T-helper 2 cell (primary cell): ENCODE measurements at regions not wholly inside any gene's neighbourhood (a gene's known extent, or its start where the extent isn't known, plus 50 kb on each side); places are given as distances from the start of the nearest gene placed in this dataset.
"Not testable (repeated sequence)": the region's sequence is repeated elsewhere in the genome, so short reads cannot be mapped to it uniquely, and the experiment has no call there.

Experiments
- DNase-seq, 5 experiments: peaks; one replicate each; pipeline versions ENCODE4 v3.0.0 to v3.0.0-alpha.2; 2012 to 2022

DNA sequence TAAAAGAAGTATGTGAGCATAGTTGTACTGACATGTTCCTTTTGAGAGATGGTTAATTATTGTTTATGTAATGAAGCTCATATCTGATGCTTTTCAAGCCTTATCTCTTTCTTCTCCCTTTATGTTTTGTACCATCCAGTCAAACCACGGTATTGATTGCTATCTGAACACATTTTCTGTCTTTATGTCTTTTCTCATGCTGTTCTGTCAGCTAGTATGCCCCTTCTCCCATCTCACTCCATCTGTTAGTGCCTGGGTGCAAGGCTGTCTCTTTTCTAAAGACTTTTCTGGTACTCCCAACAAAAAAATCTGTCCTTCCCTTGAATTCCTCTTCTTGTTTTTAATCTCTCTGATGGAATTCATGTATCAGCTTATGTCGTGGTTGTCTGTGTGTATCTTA is 883.8 kb upstream of the IGFBP7 start:
- no peak for DNase-seq

GRCh38 chr4:57989430-57989829 is 879.2 kb upstream of the IGFBP7 start:
- no peak for DNase-seq

- no peak for DNase-seq
Observed at GRCh38 chr4:57985161-57985560, 875.0 kb upstream of the IGFBP7 start.

DNA sequence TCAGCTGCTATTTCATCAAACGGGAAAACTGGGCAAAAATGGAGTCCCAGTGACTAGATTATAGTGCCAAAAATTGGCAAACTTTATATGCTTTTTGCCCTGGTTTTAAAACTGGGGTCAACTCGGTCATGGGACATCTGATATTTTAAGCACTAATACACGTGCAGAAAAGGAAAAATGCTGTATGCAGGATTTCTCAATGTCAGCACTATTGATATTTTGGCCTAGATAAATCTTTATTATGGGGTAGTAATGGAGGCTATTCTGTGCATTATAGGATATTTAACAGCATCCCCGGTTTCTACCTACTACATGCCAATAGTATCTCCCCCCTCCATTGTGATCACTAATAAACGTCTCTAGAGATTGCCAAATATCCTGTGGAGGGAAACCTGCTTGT is 870.9 kb upstream of the IGFBP7 start:
- no peak for DNase-seq

GRCh38 chr4:57974821-57975220 is 864.6 kb upstream of the IGFBP7 start:
- no peak for DNase-seq

DNA sequence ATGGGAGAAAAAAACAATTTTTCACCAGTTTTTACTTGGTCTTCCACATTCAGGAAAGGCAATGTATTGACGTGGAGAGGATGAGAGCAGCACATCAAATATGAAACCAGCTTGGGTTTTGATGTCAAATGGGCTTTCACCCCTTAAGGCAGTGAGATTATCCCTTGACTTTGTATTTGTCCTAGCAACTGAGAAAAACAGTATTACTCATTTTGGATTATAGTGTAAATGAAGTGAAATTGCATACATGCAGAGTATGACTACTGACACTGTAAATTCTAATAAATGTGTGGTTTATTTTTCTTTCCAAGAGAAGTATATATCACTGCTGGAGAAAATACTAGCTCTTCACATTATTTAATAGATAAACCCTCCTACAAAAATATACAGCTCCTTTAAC is 863.6 kb upstream of the IGFBP7 start:
- no peak for DNase-seq

- DNase-seq, result no peak
Observed at GRCh38 chr4:57971261-57971660, 861.1 kb upstream of the IGFBP7 start.

- no peak for DNase-seq
Observed at GRCh38 chr4:57966987-57967760, 857.0 kb upstream of the IGFBP7 start.

- not testable (repeated sequence) for DNase-seq
Observed at GRCh38 chr4:57965431-57965830, 855.2 kb upstream of the IGFBP7 start.

DNA sequence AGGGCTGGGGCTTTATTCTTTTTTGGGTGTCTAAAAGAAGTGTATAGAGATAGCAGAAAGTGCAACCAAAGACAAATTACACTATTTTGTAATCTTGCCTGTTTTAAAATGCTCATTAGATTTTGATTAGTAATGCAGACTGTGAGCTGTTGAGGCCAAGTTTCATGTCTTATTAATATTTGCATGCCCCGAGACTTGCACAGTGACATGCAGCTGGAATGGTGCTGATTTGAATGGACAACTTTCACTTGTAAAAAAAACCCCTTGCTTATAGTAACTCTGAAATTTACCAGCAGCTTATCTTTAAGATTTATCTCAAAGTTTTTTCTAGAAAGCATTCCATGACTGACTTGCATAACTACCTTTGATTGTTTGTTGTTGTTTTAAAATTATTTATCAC is 835.1 kb upstream of the IGFBP7 start:
- DNase-seq, result no peak

DNA sequence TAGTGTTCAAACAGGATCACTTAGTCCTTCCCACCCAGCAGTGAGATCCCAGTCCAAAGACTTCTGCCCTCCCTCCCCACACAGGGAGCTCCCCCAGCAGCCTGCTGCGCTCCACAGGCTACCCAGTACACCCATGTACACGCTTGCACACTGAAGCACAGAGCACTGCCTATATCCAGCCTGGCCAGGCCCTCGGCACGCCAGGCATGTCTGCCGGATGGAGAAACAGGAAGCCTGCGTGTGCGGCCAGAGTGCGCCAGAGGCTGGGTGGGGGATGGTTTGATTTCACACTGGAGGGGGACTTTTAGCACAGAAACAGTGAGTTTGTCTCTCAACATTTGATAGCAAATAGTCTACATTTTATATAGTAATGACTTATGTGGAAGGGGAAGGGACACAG is 833.5 kb upstream of the IGFBP7 start:
- no peak for DNase-seq

- not testable (repeated sequence) for DNase-seq
Observed at GRCh38 chr4:57937326-57937725, 827.1 kb upstream of the IGFBP7 start.

DNA sequence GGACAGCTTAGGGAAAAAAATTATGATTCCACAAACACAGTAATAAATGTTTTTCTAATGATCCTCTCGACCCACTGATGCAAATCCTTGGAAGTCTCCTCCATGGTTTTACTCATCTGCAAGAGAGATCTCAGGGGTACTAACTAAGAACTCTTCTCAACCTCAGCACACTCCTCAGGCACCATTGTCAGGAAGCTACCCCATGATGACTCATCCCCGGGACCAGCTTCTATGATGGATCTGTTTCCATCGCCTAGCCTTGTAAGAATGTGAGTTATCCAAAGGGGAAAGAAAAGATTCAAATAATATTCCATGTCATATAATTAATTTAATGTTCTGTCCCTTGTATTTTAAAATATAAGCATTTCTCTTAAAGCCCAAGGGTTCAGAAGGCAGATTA is 816.1 kb upstream of the IGFBP7 start:
- no peak for DNase-seq

- DNase-seq, result no peak
Observed at GRCh38 chr4:57924951-57925350, 814.8 kb upstream of the IGFBP7 start.

DNA sequence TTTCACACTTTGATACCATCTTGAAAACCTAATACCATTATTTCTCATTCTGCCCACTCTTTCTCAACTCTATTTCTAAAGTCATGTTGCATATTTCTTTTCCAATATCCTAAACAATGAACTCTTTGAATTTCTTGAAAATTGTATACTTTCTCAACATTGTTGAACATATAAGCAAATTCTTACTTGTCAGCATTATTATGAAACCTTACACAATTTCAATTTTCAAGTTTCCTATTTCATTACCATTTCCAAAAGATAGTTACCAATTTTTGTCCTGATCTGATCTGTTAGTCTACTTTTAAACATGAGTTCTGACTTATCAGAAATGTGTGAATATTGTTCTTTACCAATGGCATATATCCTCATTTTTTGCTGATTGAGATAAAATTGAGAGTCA is 806.3 kb upstream of the IGFBP7 start:
- no peak for DNase-seq

DNA sequence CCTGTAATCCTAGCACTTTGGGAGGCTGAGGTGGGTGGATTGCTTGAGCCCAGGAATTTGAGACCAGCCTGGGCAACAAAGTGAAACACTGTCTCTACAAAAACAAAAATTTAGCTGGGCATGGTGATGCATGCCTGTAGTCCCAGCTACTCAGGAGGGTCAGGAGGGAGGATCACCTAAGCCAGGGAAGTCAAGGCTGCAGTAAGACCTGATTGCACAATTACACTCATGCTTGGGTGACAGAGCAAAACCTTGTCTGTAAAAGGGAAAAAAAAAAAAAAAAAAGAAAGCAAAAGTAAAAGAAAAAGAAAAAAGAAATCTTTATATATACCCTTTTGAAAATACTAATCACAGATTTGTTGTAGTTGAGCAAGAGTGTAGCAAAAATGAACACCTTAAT is 801.0 kb upstream of the IGFBP7 start:
- DNase-seq, result no peak

DNA sequence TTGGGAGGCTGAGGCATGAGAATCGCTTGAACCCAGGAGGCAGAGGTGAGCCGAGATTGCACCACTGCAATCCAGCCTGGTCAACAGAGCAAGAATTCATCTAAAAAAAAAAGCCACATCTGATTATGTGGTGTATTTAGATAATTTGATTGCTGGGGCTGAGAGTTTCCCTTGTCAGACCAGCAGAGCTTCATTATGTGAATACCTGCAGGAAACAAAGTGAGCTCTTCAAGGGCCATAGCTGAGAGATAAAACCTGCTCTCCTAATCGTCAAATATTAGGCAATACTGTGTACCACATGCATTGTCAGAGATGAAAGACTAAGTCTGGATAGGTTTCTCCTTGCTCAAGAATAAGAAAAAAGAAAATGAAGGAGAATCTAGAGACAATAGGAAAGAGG is 800.0 kb upstream of the IGFBP7 start:
- DNase-seq, result no peak

GRCh38 chr4:57905965-57906364 is 795.8 kb upstream of the IGFBP7 start:
- no peak for DNase-seq

DNA sequence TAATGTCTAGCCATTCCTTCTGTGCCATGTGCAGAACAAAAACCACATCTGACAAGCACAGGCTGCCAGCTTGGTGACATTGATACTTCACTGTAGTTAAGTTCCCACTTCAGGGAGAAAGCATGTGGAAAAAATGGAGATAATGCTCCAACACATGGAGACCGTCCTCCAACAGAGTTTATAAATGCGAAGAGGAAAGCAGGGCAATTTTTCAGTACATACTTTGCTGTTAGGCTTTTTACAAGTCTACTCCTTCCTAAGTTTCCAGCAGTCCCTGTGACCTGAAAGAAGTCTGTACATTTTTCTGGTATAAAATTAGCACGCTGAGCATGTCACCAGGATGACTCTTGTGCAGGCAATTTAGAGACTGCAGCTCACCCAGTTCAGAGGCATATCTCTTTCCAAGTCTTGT is 766.9 kb upstream of the IGFBP7 start:
- DNase-seq, result no peak

GRCh38 chr4:57875829-57876392 is 765.7 kb upstream of the IGFBP7 start:
- DNase-seq, result no peak

DNA sequence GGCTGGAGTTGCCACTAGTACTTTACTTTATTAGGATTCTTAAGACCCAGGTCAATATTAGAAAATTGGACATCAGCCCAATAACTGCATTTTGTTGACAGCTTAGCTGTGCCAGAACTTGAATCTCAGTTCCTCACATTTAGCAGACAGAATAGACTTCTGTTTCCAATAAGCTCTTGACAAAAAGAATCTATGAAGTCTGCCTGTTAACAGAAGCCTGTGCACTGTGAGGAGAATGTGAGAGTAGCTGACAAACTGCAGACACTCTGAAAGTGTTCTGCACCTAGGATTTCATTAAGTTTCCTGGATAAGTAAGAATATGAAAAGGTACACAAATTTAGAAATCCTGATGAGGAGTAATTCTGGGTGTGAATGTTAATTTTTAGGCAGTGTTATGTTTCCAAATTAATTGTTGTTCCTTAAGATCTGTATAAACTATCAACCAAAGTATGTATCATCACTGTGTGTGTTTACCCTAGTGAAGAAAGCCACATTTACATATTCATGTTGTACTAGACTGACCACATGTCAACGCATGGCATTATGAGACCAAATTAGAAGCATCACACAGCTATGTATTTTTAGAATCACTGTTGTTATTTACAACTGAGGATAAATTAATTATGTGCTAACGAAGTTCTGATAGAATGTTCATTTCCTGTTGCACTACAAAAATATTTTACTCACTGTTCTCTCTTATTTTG is 756.4 kb upstream of the IGFBP7 start:
- no peak for DNase-seq

DNA sequence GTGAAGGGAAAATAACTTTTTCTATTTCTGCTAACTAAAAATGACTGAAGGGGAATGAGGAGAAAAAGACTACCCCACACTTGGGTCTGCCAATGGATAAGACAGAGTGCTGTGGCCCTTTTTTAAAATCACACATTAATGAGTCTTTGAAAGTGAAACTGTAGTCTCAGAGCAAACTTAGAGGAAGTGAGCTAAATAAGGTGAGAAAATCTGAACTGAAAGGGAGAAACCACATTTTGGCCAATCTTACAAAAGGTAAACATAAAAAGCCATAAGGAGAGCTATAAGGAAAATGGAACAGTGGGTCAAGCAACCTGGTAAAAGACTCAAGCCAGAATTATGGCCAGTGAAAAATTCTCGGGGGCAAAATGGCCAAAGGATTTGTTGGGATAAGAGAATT is 755.1 kb upstream of the IGFBP7 start:
- DNase-seq, result no peak

- DNase-seq, result no peak
Observed at GRCh38 chr4:57854748-57855147, 744.6 kb upstream of the IGFBP7 start.

DNA sequence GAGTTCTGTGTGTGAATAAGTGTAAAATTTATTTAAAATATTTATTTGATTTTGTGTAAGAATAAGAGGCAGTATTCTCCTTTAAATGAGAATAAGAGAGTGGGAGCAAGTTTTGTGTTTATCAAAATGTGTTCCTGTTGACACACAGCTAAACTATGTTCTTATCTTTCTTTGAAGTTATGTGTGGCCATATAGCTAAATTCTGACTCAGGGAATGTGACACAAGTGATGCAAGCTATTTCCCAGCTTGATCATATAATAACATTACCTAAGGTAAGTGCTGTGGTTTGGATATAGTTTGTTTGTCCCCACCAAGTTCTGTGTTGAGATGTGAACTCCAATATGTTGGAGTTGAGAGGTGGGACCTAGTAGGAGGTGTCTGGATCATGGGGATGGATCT is 740.0 kb upstream of the IGFBP7 start:
- DNase-seq, result no peak
